SJCRH30 (cell line): ENCODE measurements at regions not wholly inside any gene's neighbourhood (a gene's known extent, or its start where the extent isn't known, plus 50 kb on each side); places are given as distances from the start of the nearest gene placed in this dataset.

Experiments
- DNase-seq, 2 experiments: peaks; one replicate each; pipeline ENCODE4 v3.0.0-alpha.2; 2015 to 2020
- H3K27ac ChIP-seq: fragments of 250-450 bp; sonication (Bioruptor Pico); 2 replicates; pipeline ENCODE4 v1.5.1; 2020; ENCODE audit warnings: mild to moderate bottlenecking, moderate library complexity
- H3K27me3 ChIP-seq: fragments of 250-450 bp; sonication (Bioruptor Pico); 2 replicates; pipeline ENCODE4 v1.5.1; 2020; ENCODE audit warnings: mild to moderate bottlenecking, moderate library complexity
- H3K36me3 ChIP-seq: fragments of 250-450 bp; sonication (Bioruptor Pico); 2 replicates; pipeline ENCODE4 v1.5.1; 2020; ENCODE audit warnings: mild to moderate bottlenecking, moderate library complexity
- H3K4me1 ChIP-seq: fragments of 250-450 bp; sonication (Bioruptor Pico); 2 replicates; pipeline ENCODE4 v1.5.1; 2020; ENCODE audit warnings: mild to moderate bottlenecking, moderate library complexity
- H3K4me3 ChIP-seq: fragments of 250-450 bp; sonication (Bioruptor Pico); 2 replicates; pipeline ENCODE4 v1.5.1; 2020; ENCODE audit warnings: mild to moderate bottlenecking, moderate library complexity
- H3K9me3 ChIP-seq: fragments of 250-450 bp; sonication (Bioruptor Pico); replicated peaks from 2 replicates; pipeline ENCODE4 v1.5.1; 2020; ENCODE audit warnings: mild to moderate bottlenecking, moderate library complexity

DNA sequence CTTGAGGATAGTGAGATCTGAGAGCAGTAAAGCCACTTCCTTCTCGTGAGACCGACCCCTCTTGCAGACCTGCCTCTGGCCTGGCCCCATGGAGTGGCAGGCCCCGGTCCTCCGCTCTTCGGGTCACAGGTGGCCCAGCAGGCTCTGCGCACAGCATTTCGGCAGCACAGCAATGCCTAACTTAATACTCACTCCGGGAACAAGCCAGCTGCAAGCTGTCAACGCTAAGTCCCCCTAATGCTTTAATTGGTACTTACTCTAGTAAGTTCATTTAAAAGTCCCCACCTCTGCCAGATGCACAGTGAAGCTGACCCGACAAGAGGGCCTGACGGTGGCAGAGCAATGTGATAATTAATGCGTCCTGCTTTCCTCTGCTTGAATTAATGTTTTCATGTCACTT, 349.3 kb upstream of the B3GAT1 start:
- Histone ChIP-seq H3K27me3 (peaks cover 3% of the 10 kb centered on the region; the same call in 1 of the 2 replicates), H3K9me3 (no peaks in the 10 kb centered on the region), H3K4me1 (no peaks in the 10 kb centered on the region), H3K4me3 (no peak overlapping the region), H3K27ac (no peak overlapping the region), H3K36me3 (no peaks in the 10 kb centered on the region)
- DNase-seq, result no peak

- Histone ChIP-seq H3K4me3 (no peak overlapping the region), H3K27me3 (peaks cover 3% of the 10 kb centered on the region; the same call in 1 of the 2 replicates), H3K4me1 (no peaks in the 10 kb centered on the region), H3K9me3 (no peaks in the 10 kb centered on the region), H3K27ac (no peak overlapping the region), H3K36me3 (no peaks in the 10 kb centered on the region)
- DNase-seq, result no peak
These were observed 348.9 kb upstream of the B3GAT1 start for GRCh38 chr11:134760957-134761356.

DNA sequence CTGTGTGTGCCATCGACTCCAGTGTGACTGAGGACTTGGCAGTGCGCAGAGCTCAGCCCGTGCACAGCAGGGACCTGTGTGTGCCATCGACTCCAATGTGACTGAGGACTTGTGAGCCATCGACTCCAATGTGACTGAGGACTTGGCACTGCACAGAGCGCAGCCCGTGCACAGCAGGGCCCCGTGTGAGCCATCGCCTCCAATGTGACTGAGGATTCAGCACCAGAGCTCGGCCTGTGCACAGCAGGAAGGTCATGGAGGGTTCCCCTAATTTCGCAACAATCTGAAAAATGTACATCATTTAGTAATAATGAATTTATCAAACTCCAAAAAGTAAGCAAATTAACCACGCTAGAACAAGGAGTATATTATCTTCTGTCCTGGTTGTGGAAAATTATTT, 348.3 kb upstream of the B3GAT1 start:
- no peaks in the 10 kb centered on the region for H3K4me1 ChIP-seq
- H3K4me3 ChIP-seq, result no peak overlapping the region
- no peaks in the 10 kb centered on the region for H3K36me3 ChIP-seq
- DNase-seq, result no peak
- no peaks in the 10 kb centered on the region for H3K9me3 ChIP-seq
- H3K27ac ChIP-seq, result no peak overlapping the region
- H3K27me3 ChIP-seq, result peaks cover 3% of the 10 kb centered on the region; the same call in 1 of the 2 replicates

DNA sequence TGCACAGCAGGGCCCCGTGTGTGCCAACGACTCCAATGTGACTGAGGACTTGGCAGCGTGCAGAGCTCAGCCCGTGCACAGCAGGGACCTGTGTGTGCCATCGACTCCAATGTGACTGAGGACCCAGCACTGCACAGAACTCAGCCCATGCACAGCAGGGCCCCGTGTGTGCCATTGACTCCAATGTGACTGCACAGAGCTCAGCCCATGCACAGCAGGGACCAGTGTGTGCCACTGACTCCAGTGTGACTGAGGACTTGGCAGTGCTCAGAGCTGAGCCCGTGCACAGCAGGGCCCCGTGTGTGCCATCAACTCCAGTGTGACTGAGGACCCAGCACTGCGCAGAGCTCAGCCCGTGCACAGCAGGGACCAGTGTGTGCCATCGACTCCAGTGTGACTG, 347.8 kb upstream of the B3GAT1 start:
- Histone ChIP-seq H3K4me1 (no peaks in the 10 kb centered on the region), H3K27me3 (peaks cover 3% of the 10 kb centered on the region; the same call in 1 of the 2 replicates), H3K27ac (no peak overlapping the region), H3K36me3 (no peaks in the 10 kb centered on the region), H3K4me3 (no peak overlapping the region), H3K9me3 (no peaks in the 10 kb centered on the region)
- no peak for DNase-seq

- Histone ChIP-seq H3K4me3 (no peak overlapping the region), H3K36me3 (no peaks in the 10 kb centered on the region), H3K9me3 (no peaks in the 10 kb centered on the region), H3K4me1 (no peaks in the 10 kb centered on the region), H3K27me3 (peaks cover 3% of the 10 kb centered on the region; the same call in 1 of the 2 replicates), H3K27ac (no peak overlapping the region)
- no peak for DNase-seq
These were observed 347.2 kb upstream of the B3GAT1 start for GRCh38 chr11:134759274-134759673.

DNA sequence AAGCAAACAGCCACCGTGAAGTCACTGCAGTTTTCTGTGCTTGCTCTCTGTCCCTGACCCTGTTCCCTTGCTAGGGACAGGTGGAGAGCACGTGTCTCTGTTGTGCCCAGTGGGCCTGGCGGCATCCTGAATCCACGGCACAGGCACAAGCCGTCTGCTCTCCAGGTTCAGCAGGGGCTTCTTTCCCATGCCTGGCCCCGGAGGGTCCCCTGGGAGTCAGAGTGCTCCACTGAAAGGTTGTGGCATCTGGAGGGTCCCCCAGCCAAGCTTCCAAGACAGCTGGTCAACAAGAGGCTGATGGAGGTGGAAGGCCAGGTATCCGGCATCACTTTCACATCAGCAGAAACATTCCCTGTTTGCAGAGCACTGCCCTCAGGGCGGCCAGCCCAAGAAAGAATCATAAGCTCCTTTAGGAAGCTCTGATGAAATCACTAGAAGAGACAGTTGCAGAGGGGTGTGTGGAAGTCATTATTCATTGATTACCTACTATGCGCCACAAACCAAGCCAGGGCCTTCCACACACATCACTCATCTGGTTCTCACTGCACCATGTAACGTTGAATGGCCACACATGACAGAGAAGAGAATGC, 346.4 kb upstream of the B3GAT1 start:
- peaks cover 6% of the 10 kb centered on the region; the same call in 1 of the 2 replicates for H3K27me3 ChIP-seq
- no peaks in the 10 kb centered on the region for H3K9me3 ChIP-seq
- no peak for DNase-seq
- no peaks in the 10 kb centered on the region for H3K4me1 ChIP-seq
- H3K4me3 ChIP-seq, result no peak overlapping the region
- H3K27ac ChIP-seq, result no peak overlapping the region
- H3K36me3 ChIP-seq, result no peaks in the 10 kb centered on the region

DNA sequence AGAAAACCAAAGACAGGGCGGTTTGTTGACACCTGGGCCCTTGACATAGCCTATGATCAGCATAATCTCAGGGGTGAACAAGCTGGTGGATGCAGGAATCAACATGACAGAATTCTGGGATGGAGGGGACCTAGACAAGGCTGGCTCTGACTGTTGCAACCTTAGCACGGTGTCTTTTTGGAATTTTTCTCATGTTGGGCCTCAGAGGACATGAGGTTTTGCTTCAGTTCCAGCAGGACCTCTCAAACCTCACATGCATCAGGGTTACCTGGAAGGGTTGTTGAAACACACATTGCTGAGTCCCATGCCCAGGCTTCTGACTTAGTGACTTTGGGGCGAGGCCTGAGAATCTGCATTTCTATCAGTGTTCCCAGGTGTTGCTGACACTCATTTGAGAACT, 345.6 kb upstream of the B3GAT1 start:
- no peak overlapping the region for H3K27ac ChIP-seq
- no peak overlapping the region for H3K4me3 ChIP-seq
- no peaks in the 10 kb centered on the region for H3K4me1 ChIP-seq
- H3K9me3 ChIP-seq, result no peaks in the 10 kb centered on the region
- DNase-seq, result no peak
- H3K36me3 ChIP-seq, result no peaks in the 10 kb centered on the region
- peaks cover 8% of the 10 kb centered on the region; the same call in 1 of the 2 replicates for H3K27me3 ChIP-seq

GRCh38 chr11:134756811-134757540, 344.9 kb upstream of the B3GAT1 start:
- H3K9me3 ChIP-seq, result no peaks in the 10 kb centered on the region
- no peak for DNase-seq
- no peak overlapping the region for H3K27ac ChIP-seq
- H3K4me1 ChIP-seq, result no peaks in the 10 kb centered on the region
- no peaks in the 10 kb centered on the region for H3K36me3 ChIP-seq
- peaks cover 13% of the 10 kb centered on the region; the same call in 1 of the 2 replicates for H3K27me3 ChIP-seq
- H3K4me3 ChIP-seq, result no peak overlapping the region

GRCh38 chr11:134755535-134755934, 343.5 kb upstream of the B3GAT1 start:
- H3K9me3 ChIP-seq, result no peaks in the 10 kb centered on the region
- no peaks in the 10 kb centered on the region for H3K4me1 ChIP-seq
- DNase-seq, result no peak

DNA sequence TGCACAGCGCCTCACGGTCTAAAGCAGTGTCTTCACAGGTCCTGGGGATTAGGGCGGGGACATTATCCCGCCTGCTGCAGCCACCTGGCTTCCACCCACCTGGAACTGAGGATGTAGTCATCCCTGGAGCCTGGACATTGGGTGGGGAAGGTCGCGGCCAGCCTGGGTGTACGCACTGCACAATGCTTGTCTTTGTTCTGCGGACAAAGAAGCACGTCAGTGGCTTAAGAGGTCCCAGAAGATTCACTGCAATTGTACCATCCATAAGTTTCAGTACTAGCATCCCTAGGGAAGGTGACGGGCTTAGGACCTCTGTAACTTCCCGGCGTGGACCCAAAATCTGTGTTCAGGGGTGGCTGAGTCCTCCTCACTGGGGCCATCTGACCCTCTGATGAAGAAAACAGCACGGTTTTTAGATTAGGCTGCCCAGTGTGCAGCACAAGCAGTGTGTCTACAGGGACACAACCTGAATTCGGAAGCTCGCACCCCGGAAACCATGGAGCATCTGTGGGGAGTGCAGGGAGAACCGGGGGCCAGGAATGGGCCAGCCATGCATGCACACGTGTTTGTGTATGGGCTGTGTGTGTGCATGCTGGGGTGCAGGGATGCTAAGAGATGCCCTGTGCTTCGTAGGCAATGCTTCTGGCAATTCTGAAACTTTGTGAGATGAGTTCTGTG, 342.6 kb upstream of the B3GAT1 start:
- no peak overlapping the region for H3K4me3 ChIP-seq
- no peak overlapping the region for H3K27ac ChIP-seq
- no peaks in the 10 kb centered on the region for H3K9me3 ChIP-seq
- no peak for DNase-seq
- no peaks in the 10 kb centered on the region for H3K4me1 ChIP-seq
- H3K36me3 ChIP-seq, result no peaks in the 10 kb centered on the region
- peaks cover 13% of the 10 kb centered on the region; the same call in 1 of the 2 replicates for H3K27me3 ChIP-seq

More at GRCh38 chr11:134755535-134755934, 343.5 kb upstream of the B3GAT1 start:
- H3K27me3 ChIP-seq, result peaks cover 13% of the 10 kb centered on the region; the same call in 1 of the 2 replicates
- no peak overlapping the region for H3K4me3 ChIP-seq
- no peak overlapping the region for H3K27ac ChIP-seq
- H3K36me3 ChIP-seq, result no peaks in the 10 kb centered on the region

DNA sequence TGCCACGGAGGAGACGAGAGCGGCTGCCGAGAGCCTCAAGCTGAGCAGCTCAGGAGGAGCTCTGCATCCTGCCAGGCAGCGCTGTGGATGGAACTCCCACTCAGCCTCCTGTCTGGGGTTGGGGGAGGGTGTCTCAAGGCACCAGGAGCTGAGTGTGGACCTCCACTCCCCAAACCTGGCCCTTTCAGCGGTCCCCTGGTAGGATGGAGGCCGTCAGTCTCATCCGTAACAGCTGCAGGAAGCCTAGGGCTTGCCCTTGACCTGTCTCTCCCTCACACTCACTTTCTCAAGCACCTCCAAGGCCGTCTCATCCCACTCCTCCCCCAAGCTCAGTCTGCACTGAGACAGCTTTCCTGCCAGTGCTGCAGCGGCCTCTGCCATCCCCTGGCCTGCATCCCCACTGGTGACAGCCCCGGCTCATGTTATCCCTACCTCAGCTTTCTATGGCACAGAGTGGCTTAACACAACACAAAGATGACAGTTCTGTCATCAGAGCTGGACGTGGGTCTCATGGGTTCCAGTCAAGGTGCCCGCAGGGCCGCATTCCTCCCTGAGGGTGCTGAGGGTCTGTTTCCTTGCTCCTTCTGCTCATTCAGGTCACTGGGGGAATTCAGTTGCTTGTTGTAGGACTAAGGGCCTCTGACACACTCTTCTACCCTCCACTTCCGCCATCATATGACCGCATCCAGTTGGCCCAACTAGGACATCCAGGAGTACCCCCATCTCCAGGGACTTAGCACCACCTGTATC, 341.9 kb upstream of the B3GAT1 start:
- Histone ChIP-seq H3K27me3 (peaks cover 13% of the 10 kb centered on the region; the same call in 1 of the 2 replicates), H3K4me3 (no peak overlapping the region), H3K27ac (no peak overlapping the region), H3K36me3 (no peaks in the 10 kb centered on the region), H3K4me1 (no peaks in the 10 kb centered on the region), H3K9me3 (no peaks in the 10 kb centered on the region)
- DNase-seq, result no peak

GRCh38 chr11:134752964-134753770, 341.1 kb upstream of the B3GAT1 start:
- H3K9me3 ChIP-seq, result no peaks in the 10 kb centered on the region
- no peak for DNase-seq

GRCh38 chr11:134752526-134752925, 340.5 kb upstream of the B3GAT1 start:
- DNase-seq, result no peak
- Histone ChIP-seq H3K36me3 (no peaks in the 10 kb centered on the region), H3K4me1 (no peaks in the 10 kb centered on the region), H3K27me3 (peaks cover 13% of the 10 kb centered on the region; the same call in 1 of the 2 replicates), H3K4me3 (no peak overlapping the region), H3K9me3 (no peaks in the 10 kb centered on the region), H3K27ac (no peak overlapping the region)

More at GRCh38 chr11:134752964-134753770, 341.1 kb upstream of the B3GAT1 start:
- Histone ChIP-seq H3K4me3 (no peak overlapping the region), H3K4me1 (no peaks in the 10 kb centered on the region), H3K27ac (no peak overlapping the region), H3K36me3 (no peaks in the 10 kb centered on the region), H3K27me3 (peaks cover 13% of the 10 kb centered on the region; the same call in 1 of the 2 replicates)

- Histone ChIP-seq H3K4me3 (no peak overlapping the region), H3K27me3 (peaks cover 13% of the 10 kb centered on the region; the same call in 1 of the 2 replicates), H3K9me3 (no peaks in the 10 kb centered on the region), H3K4me1 (no peaks in the 10 kb centered on the region), H3K36me3 (no peaks in the 10 kb centered on the region), H3K27ac (no peak overlapping the region)
- no peak for DNase-seq
These were observed 339.7 kb upstream of the B3GAT1 start for GRCh38 chr11:134751766-134752165.
